HG02798 (cell line): ENCODE measurements at regions not wholly inside any gene's neighbourhood (a gene's known extent, or its start where the extent isn't known, plus 50 kb on each side); places are given as distances from the start of the nearest gene placed in this dataset.

Experiments used
- ATAC-seq: cut with Tn5 transposase; IDR thresholded peaks from one replicate; pipeline ENCODE4 v1.9.1; 2021; ENCODE audit warnings: mild to moderate bottlenecking; ENCODE audit not compliant: unreplicated experiment, poor library complexity

DNA sequence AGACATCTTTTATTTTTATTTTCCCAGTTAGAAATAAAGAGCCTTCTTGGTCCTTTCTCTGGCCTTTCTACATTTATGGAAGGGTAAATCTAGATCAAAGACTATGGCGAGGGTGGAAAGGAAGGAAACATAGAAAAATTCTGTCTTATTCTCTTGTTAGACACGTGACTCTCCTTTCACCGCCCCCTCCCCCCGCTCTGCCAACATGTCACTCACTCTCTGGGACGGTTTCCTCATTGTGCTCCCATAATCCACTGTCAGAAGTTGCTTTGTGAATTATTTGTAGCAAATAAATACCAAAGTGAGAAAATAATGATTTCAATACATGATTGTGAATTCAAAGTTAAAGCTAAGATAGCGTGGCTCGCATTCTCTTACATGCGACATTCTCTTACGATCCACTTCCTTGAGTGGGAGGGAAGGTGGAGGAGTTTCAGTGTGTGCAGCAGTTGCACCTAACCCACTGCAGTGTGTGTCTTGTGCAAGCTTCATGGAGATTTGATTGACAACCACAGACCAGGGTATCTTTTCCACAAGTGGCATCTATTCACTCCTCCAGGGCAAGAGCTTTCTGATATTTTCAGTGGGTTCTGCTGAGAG is 423.0 kb upstream of the KIF2A start:
- no peak for ATAC-seq

DNA sequence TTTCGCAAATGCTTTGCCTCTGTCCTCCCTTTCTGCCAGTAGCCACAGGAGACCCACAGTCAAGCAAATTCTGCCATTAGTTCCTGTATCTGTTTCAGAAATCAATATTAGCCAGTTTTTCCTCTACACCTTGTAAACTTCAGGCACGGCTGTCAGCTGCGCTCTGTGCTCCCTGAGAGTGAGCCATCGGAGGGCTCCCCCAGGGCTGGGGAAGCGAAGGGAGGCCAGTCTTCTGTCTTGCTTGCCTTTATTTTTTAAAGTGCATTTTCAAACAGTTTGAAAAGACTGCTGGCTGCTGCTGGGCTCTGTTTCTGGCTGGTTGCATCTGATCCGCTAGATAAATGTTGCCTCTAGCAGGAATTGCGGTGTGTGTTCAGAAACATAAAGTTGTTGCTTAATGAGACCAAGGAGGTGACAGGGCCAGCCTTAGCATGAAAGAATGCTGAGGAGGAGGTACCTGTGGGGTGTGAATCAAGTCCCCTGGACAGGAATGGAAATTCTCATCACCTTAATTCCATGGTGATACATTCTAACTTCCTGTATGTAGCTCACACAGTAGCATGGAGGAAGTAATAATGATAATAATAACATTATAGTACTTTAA is 421.7 kb upstream of the KIF2A start:
- no peak for ATAC-seq

DNA sequence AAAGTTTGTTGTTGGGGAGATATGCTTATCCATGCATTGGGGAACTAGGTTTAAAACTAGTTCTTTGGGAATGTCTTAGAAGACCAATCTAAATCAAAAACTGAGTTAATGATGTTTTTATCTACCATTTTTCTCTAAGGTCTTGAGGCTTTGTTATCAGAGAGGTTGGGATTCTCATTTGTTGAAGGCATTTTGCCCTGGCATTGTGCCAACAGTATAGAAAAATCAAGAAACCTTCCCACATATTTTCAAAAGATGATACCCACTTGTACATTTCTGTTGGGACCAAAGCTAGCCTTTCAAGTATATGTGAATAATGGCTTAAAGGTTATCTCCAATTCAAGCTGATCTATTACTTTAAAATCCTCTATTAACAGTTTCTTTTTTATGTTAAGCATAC is 419.8 kb upstream of the KIF2A start:
- no peak for ATAC-seq

DNA sequence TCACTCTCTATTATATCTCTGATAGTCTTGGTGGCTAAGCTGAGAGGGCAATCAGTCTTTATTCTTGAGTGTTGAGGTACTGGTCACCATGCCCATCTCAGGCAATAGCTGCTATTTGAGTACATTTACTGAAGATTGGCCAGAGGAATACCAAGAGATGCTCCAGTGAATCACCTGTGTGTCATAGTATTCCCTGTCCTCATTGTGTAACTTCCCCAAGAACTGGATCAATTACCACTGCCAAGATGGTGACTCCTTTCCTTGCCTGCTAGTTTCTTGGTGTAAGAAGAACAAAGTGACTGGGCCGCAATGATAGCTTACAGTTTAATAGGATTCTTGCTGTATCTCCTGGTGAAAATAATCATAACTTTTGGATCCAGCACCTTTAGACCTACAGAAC is 418.7 kb upstream of the KIF2A start:
- ATAC-seq, result no peak

DNA sequence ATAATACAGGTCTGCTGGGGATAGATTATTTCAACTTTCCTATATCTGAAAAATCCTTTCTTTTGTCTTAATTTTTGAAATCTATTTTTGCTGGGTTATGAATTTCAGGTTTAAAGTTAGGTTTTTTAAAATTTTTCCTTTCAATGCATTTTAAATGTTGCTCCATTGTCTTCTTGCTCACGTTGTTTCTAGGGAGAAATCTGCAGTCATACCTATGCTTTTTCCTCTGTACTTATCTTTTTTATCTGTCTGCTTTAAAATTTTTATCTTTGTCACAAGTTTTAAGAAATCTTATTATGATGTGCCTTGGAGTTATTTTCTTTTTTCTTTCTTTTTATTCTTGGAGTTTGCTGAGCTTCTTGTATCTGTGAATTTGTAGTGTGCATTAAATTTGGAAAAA is 412.0 kb upstream of the KIF2A start:
- ATAC-seq, result no peak

DNA sequence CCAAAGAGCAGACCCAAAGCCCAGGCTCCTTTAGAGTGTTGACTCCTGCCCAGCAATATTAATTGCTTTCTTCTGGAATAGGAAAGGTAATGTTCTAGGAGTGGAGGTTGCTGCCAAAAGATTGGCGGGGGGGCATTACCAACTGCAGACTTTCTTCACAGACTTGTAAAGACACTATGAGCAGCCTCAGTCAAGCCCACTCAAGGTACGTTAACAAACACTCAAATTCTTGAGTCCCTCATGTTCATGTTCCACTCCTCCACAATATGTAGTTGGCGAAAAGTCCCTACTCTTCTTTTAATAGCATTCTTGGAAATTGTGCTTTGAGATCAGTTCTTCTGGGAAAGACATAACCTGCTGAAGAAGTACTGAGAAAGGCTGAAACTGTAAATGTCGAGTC is 409.2 kb upstream of the KIF2A start:
- ATAC-seq, result no peak

DNA sequence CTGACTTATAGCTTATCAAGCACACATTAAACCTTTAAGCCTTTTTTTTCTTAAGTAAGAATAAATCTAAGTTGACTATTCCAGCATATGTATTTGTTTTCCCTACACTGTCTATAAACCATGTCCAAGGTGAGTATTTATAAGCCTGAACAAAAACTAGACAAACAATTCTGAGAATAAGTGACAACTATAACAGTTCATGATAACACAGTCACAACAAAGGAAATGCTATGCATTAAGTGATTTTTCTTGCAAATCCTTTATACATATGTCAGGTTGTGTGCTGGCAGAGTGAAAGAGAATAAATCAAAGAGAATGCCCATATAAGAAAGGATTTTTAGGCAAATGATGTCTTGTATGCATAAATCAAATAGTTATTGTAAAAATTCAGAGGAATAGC is 408.8 kb upstream of the KIF2A start:
- ATAC-seq, result no peak

DNA sequence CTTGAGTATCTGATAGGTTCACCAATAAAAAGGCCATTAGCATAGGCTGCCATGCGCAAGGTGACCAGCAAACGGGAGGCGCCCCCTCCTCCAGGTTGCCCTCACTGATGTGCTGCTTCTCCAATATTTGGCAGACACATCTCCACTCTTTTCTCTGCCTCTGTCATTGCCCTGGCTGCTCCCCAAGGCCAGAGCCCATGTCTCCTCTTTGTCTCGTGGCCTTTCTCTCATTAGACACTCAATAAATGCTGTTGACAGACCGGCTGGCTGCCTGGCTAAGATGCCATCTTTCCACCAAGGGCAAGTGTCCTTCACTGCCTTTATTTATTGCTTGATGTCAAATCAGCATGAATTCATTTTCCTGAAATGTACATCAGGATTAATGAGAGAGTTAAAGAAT is 404.0 kb upstream of the KIF2A start:
- ATAC-seq, result no peak

DNA sequence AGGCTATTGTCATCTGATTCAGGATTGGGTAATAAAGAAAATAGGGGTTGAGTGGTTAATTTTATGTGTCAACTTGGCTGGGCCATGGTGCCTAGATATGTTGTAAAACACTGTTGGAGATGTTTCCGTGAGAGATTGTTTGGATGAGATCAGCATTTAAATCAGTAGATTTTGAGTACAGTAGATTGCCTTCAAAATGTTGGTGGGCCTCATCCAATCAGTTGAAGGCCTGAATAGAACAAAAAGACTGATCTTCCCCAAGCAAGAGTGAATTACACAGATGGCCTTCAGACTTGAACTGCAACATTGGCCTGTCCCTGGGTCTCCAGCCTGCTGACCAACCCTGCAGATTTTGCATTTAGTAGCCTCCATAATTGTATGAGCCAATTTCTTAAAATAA is 401.3 kb upstream of the KIF2A start:
- ATAC-seq, result no peak

DNA sequence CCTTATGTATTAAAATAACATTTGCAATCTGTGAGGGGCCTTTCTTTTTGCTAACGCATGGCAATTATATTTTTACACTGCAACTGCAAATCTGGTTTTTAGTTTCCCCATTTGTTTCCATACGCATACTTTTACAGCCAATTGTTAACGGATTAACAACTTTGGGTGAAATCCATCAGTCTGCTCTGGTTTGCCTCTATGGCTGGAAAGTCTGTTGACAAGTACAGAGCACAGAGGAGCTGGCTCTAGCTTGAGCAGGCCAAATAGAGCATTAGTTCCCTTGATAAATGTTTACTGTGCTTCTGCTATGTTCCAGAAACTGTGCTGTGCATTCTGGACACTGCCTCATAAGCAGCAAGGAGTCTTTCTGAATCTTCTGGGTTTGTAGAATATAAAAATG is 400.4 kb upstream of the KIF2A start:
- ATAC-seq, result no peak

DNA sequence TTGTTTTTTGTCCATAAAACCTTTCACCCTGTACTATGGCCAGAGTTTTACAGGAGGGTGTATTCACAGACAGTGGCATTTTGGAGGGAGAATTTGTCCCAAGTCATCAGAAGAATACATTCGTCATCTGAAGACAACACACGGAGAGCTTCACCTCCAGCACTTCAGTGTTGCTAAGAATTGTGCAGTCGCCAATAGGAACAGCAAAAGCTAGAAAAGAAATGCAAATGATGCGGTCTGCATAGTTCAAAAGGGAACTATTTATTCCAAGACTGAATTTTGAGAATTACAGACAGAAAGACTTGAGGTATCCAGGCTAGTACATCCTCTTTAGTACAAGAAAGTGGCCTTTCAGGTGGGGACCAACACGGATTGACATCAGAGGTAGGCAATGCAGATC is 399.2 kb upstream of the KIF2A start:
- ATAC-seq, result no peak

DNA sequence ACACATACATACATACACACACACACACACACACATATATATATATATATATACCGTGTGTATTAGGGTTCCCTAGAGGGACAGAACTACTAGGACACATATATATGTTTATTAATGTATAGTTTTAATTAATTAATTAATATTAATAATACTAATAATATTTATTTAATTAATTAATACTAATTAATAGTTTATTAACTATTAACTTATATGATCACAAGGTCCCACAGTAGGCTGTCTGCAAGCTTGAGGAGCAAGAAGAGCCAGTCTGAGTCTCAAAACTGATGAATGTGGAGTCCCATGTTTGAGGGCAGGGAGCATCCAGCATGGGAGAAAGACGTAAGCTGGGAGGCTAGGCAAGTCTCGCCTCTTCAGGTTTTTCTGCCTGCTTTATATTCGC is 398.0 kb upstream of the KIF2A start:
- no peak for ATAC-seq

DNA sequence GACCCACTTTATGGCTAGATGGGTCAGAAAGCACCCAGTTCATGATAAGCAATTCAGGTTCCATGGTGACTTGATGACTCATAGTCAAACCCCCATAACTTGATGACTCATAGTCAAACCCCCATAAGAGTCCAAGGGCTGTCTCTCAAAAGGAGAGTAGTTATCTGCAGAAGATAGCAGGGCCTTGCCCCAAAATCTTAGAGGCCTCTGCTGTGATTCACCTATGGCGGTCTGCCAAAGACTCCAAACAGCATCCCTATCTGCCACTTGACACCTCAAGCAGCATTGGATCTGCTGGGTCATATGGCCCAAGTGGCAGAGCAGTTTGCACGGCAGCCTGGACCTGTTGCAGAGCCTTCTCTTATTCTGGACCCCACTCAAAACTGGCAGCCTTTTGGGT is 395.2 kb upstream of the KIF2A start:
- ATAC-seq, result no peak

DNA sequence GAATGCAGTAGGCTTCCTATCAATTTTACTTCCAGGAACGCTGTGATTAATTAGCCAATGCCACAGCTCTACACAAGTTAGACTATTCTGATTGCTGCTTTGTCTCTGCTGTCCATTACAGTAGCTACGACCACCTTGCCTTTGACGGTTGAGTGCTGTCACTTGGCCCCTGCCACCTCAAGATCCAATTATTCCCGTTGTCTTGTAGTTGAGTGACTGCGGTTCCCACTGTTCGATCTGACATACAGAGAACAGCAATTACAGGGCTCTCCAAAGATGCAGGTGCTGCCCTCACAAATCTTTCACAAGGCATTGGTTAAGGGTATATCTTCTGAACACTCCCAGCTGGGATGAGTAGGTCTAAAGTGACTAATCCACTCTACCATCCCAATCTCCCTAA is 393.4 kb upstream of the KIF2A start:
- ATAC-seq, result no peak

DNA sequence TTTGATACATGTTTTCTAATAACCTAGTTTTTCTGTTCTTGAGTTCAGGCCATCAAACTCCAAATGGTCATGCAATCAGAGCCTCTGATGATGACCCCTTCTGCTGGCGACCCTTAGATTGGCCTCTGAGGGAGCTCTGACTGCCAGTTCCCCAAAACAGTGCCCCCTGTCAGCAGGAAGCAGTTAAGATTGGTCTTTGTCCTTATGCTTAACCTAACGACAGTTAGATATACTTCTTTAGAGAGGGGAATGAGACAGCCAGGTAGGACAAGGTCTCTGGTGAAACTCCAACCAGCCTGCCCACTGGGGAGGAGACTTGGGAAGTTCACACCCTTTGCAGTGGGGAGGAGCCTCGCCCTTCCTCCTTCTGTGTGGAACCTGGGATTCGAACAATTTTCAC is 390.4 kb upstream of the KIF2A start:
- ATAC-seq, result no peak

DNA sequence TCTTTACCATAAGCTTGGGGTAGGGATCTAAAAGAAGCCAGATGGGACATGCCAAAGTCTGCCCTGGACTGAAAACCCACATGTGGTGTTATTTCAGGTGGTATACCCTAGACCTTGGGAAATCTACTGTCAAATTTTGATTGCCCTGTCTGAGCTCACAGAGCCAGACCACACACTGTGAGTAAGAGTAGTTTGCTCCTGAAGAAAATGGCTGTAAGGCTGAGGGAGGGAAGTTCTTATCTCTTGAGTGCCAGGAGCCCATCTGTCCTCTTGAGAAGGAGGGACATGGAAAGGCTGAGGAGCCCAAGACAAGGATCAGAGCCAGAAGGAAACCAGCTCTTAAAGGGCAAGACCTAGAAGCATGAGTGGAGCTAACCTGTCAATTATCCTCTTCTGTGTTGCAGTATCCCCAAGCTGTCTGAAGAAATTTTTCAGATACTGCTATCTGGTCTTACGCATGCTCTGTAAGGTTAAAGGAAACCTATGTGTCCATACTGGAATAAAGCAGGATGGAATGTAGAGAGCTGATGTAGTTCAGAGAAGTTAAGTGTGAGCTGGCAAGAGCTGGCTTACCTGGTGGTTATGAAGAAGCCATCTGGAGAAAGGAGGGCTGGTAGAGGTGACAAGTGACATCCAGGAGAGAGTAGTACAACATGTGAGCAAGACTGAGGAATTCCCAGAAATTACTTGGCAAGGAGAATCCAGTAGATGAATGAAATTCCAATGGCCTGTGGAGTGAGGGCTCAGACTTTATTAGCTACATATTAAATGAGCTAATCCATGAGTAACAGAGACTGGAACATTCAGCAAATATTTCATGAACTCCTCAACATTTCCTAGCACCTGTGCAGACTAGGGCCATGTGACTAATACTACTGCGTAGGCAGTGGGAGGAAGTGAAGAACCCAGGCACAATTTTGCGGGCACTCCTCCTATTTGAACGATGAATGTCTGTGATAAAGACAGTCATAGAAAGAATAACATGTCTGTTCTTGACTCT is 389.1 kb upstream of the KIF2A start:
- ATAC-seq, result no peak

DNA sequence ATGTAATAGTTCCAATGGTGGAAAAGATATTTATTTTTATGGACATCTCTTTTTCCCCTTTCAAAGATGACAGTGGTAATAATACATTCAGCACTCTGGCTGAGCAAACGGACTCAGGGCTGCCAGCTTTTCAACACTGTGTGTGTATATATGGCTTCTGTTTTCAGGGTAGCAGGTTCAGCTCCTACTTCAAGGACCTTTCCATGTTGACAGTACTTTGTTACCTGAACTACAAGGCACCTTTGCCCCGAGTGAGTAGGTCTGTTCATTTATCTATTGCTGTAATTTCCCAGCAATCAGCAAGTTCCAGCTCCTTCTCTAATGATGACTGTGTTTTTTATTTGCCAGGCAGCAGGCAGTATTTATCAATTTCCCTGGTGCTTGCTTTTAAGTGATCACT is 387.4 kb upstream of the KIF2A start:
- ATAC-seq, result no peak

DNA sequence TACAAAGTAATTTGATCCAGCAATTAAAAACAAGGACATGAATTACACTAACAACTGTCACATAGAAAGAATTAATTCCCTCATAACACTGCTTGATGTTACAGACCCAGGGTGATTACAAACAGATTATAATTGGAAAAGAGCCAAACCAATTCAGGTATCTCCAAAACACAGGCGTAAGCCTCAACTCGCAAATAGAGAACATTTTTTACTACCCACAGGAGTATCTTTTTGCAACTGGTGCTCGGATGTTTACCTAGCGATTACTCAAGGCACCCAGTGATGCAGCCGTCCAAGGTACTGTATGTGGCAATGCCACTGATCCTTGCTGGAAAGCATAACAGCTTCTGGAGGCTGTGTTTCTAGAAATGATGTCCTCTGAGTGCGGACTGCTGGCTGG is 386.1 kb upstream of the KIF2A start:
- ATAC-seq, result no peak

DNA sequence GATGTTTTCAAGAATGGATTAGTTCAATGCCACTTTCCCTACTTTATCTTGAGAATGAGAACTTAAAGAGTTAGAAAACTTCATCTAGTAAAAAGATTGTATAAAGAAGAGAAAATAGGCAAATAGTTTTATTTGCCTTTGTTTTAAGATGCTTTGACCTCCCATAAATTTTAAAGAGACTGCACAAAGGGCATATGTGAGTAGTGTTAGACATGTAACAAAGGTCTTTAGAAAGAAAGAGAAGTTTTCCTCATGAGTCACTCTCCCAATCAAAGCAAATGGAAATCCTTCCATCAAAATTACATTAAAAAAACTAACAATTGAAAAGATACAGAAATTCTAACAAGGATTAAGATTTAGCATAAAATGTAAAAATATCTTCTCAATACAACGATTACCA is 381.8 kb upstream of the KIF2A start:
- no peak for ATAC-seq

DNA sequence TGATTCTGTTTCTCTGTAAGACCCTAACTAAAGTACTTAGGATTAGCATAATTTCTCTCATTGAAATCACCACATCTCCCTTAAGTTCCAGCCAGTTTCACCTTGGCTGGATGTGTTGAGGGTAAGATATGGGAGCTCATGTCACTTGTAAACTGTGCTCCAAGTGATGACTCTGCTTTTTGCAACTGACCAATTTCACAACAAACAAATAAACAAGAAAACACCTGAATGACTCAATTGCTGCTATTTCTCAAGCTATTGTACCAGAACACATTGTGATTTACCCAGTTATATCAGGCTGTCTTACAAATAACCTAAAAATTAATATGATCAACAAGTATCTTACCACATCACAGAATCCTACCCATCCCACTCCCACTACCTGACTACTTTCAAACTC is 379.1 kb upstream of the KIF2A start:
- ATAC-seq, result no peak

DNA sequence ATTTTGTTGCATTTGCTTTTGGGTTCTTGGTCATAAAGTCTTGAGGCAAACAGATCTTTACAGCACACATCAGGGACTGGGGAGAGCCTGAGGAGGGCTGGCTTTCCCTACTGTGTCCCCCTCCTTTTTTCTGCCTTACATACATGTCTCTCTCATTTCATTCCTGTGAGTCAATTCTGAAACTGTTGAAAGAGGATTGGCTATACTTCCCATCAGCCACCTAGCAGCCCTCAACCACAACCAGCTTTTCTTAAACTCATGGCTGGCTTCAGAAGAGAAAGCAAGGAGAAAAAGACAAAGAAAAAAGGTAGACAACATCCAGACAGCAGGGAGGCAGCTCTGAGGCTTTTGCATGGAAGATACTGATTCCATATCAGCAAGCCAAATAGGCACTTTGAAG is 374.8 kb upstream of the KIF2A start:
- ATAC-seq, result no peak
